IPS-NIHi11 (cell line): ENCODE measurements at regions not wholly inside any gene's neighbourhood (a gene's known extent, or its start where the extent isn't known, plus 50 kb on each side); places are given as distances from the start of the nearest gene placed in this dataset.
A peak's percentile ranks its signal among the peaks of the same experiment; 100 is the strongest.

Experiments
- DNase-seq: peaks from one replicate; pipeline ENCODE4 v3.0.0; 2012; ENCODE audit warnings: mixed read lengths, low spot score

DNA sequence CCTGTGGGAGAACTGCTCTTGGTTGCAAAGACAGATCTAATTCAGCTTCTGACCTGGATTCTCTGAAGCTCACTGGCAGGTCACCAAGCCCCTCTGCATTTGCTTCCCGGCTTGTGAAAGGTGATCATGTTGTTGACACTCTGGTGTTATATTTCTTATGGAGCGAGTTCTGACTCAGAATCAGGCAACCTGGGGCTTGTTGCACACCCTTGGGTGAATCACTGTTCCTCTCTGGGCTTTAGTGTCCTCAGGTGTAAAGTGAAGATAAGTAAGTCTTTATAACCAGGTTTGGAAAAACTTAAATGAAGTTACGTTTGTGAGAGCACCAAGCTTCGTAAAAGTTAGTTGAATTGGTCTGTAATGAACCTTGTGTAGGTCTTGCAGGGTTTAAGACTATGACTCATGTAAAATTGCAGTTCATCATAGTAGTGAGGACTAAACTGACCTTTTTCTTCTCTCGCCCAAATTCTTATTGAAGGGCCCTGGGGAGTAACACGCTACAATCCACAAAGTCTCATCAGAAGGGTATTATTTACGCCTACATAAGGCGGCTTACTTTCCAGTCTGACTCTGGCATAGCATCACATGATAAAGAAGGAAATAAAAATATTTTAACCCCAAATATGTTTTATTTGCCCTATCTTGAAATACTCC lies 218.6 kb downstream of the TMEM38B start:
- peak; percentile 25 for DNase-seq

- no peak for DNase-seq
These were observed 226.9 kb downstream of the TMEM38B start for GRCh38 chr9:105921057-105921726.

- DNase-seq, result no peak
These were observed 234.1 kb downstream of the TMEM38B start for GRCh38 chr9:105928416-105928815.

DNA sequence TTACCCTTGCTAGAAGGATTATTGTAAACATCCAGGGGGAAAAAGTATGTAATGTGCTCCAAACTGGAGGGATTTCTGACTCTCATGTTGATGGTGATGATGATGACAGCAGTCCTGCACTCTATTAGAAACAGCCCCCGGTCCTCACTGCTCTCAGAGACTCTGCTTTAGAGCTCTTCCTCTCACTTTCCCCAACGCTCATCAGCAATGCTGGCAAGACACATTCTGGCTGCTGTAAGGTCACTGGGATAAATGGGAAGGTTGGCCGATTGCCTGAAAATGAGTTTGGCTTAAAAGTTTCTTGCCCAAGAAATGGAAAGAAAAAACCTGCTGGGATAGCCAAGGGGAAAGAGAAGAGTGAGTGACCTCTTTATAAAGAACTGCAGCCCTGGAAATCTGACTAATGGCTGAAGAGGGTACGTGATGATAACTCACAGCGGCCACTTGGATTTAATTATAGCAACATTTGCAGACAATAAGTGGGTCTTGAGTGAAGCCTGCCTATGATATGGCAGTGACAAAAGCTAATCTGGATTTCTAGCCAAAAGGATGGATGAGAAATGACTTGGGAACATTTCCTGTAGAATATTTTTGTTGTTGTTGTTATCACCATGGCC lies 235.8 kb downstream of the TMEM38B start:
- DNase-seq, result no peak

DNA sequence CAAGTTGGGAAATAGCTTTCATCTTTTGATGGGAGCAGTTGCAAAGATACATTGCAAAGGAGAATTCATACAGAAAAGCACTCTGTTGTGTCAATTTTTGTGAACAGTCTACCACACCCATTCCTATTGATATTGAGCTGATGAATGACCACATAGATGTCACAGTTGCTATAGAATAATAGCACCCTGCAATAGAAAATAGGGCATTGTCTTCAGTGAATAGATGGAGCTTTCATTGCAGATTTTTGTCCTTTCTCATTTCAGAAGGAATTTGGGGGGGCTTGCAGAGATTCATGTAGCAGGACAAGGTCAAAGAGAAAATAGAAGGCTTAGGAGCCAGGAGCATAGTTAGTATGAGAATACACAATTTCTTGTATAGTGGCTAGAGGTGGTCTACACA lies 237.9 kb downstream of the TMEM38B start:
- DNase-seq, result no peak

DNA sequence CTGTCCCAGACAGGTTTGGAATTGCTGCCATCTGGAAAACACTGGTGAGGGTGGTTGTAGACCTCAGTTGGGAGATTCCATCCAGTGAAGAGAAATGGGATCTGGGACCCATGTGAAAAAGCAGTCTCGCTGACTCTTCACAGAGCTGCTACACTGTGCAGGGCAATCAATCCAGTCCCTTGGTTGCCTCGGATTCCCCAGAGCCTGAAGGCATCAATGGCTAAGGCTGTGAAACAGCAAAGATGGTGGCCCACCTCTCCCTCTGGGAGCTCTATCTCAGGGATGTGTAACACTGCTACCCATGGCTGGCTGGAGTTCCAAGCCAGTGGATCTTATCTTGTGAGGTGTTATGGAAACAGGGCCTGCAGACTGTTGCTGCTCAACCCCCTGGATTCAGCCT lies 256.1 kb downstream of the TMEM38B start:
- no peak for DNase-seq

GRCh38 chr9:105950894-105951293 lies 256.6 kb downstream of the TMEM38B start:
- DNase-seq, result no peak

- no peak for DNase-seq
These were observed 260.2 kb downstream of the TMEM38B start for GRCh38 chr9:105954517-105954916.

DNA sequence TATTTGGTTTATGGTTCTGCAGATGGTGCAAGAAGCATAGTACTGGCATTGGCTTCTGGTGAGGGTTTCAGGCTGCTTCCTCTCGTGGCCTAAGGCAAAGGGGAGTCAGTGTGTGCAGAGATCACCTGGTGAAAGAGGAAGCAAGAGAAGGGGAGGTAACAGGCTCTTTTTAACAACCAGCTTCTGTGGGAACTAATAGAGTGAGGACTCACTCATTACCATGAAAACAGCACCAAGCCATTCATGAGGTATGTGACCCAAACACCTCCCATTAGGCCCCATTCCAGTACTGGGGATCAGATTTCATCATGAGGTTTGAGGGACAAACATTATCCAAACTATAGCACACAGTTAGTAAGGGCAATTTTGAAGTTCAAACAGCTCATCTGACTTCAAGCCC lies 263.5 kb downstream of the TMEM38B start:
- peak; percentile 32 for DNase-seq

- DNase-seq, result no peak
These were observed 264.2 kb downstream of the TMEM38B start for GRCh38 chr9:105958587-105958986.

DNA sequence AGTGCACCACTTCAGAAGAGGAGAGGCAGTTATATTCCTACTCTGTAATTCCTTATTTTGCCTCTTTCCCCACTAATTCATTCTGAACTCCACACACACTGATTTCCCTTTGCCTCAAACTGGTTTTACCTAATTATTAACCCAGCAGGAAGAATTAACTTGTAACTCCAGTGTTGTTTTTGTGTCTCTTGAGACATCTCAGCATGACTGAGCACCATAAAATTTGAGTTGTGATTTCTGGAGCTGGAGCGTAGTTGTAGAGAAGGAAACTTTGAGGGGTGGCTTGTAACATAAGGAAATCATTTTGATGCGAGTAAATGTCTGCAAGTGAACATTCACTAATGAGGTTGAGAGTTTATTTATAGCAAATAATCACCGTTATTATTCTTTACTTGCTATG lies 265.2 kb downstream of the TMEM38B start:
- no peak for DNase-seq

- DNase-seq, result no peak
These were observed 269.2 kb downstream of the TMEM38B start for GRCh38 chr9:105963343-105964099.

GRCh38 chr9:105964156-105964555 lies 269.8 kb downstream of the TMEM38B start:
- DNase-seq, result no peak

GRCh38 chr9:105966834-105967233 lies 272.5 kb downstream of the TMEM38B start:
- no peak for DNase-seq

GRCh38 chr9:105967248-105967647 lies 272.9 kb downstream of the TMEM38B start:
- DNase-seq, result no peak

DNA sequence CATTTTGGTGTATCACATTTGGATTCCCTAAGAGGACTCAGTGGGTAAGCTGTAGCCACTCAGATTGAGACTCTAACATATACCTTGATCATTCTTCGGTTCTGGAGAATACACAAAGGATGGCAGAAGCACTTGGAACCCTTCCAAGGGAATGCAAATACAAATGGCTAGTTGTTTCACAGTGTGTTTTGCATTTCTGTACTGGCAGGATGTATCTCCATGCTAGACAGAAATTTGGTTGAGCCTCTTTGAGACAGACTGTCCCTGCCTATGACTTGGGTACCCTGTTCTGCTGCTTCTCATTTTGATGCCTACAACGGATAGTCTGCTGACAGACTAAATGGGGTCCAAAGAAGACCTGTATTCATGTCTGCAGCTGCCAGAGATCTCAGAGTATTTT lies 273.5 kb downstream of the TMEM38B start:
- no peak for DNase-seq

GRCh38 chr9:105968811-105969466 lies 274.6 kb downstream of the TMEM38B start:
- DNase-seq, result no peak

GRCh38 chr9:105969636-105970035 lies 275.3 kb downstream of the TMEM38B start:
- no peak for DNase-seq

- no peak for DNase-seq
These were observed 277.6 kb downstream of the TMEM38B start for GRCh38 chr9:105971986-105972385.

DNA sequence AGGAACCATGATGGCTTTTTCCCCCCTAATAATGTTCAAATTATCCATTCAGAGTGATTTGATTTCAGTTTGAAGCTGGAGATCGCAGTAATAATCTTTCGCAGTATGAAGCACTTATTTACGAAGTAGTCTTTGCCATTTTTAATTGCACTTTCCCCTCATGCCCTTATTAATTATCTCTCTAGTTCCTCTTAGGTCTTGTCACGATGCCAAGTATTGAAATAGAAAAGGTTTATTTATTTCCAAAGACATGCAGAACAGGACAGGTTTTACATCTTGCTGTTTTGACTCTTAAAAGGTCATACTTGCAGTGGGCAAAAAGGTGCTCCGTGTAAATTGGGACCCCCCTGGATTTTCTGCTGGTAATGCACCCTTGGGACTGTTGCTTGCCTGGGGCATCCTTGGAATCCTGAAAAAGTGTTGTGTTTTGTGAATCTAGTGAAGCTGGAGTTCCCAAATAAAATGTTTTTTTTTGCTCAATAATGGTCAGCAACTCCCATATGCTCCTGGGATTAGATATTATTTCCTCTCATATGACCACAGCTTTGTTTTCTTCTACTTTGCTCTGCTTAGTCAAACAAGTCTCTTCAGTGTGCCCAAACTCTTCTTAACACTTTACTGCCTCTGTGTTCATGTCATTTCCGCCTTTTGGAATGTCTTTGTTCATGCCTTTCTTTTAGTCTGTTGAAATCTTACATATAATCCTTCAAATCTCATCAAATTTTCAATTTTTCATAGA lies 278.3 kb downstream of the TMEM38B start:
- DNase-seq, result no peak

DNA sequence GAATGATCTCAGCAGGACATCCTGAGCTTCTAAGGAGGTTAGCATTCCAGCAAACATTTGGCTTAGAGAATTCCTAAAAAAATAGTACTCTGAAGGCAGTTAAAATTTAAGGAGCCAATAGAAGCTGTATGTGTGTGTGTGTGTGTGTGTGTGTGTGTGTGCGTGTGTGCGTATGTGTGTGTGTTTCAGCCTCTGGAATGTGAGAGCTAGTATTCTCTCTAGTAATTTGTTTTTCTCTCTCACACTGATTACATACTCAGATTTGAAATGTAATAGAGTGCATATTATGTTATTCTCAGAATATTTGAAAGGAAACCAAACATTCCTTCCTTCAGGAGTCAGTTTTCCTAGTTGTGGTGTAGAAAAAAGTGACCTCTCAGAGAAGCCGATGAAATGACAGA lies 279.6 kb downstream of the TMEM38B start:
- no peak for DNase-seq
